Psoas muscle (tissue), 7 donors: ENCODE measurements at regions not wholly inside any gene's neighbourhood (a gene's known extent, or its start where the extent isn't known, plus 50 kb on each side); places are given as distances from the start of the nearest gene placed in this dataset.

Source experiments
- ATAC-seq, 4 donors: fragments of 200-7000 bp; cut with Tn5 transposase; one replicate each; pipeline ENCODE4 v1.9.1; 2020; ENCODE audit warnings: moderate library complexity in 3 of 4, mild to moderate bottlenecking in 2 of 4
- DNase-seq, 2 donors: peaks; one replicate each; pipeline ENCODE4 v3.0.0-alpha.2; 2020
- H3K27ac ChIP-seq: fragments of 200-600 bp; one replicate; pipeline ENCODE4 v1.8.0; 2022
- H3K27me3 ChIP-seq, 3 donors: fragments of 200-600 bp in 1 of 3; one replicate each; pipeline versions ENCODE4 v1.6.1 to v1.8.0; 2013 to 2022; ENCODE audit warnings: low read length in 2 of 3, mild to moderate bottlenecking in 2 of 3, moderate library complexity in 1 of 3; ENCODE audit not compliant: insufficient read depth in 3 of 3
- H3K36me3 ChIP-seq, 2 donors: fragments of 200-600 bp in 1 of 2; one replicate each; pipeline versions ENCODE4 v1.6.1 to v1.8.0; 2013 to 2022; ENCODE audit warnings: low read depth in 1 of 2, mild to moderate bottlenecking in 1 of 2, moderate library complexity in 1 of 2; ENCODE audit not compliant: insufficient read depth in 1 of 2
- H3K4me1 ChIP-seq: fragments of 200-600 bp; one replicate; pipeline ENCODE4 v1.8.0; 2022
- H3K4me3 ChIP-seq: fragments of 200-600 bp; one replicate; pipeline ENCODE4 v1.8.0; 2022; ENCODE audit warnings: mild to moderate bottlenecking
- H3K9me3 ChIP-seq: fragments of 200-600 bp; one replicate; pipeline ENCODE4 v1.8.0; 2022
- CTCF ChIP-seq: fragments of 200-600 bp; IDR thresholded peaks from one replicate; pipeline ENCODE4 v1.8.0; 2022; ENCODE audit warnings: antibody characterized with exemption
- WGBS, 3 donors: extraction: QIAGEN DNeasy Blood & Tissue Kit; methylation state at CpG; one replicate each; pipeline versions ENCODE4 v1.1.6 to v1.1.7; 2013; 5-methylcytosine and 5-hydroxymethylcytosine counted together
- intact Hi-C, 2 donors: fragments of 100-400 bp; cut with DNase I; formaldehyde crosslinking; loops; one replicate each; pipeline versions ENCODE4 v1.11.0 to v1.14.2; 2022
- donor health status: healthy with polysubstance abuse.
- donor health status: DM: no; HTN: no; CAD: no; lungs with moderate emphysema.
- donor health status: Bipolar disorder and iron deficiency.
- donor health status: healthy.
- donor health status: DM: yes; HTN: yes; CAD: no.
- donor health status: DM: no; HTN: no; CAD: no.
- donor health status: DM: yes; HTN: yes; CAD: no.

GRCh38 chr5:143558048-143558447 lies 154.6 kb upstream of the NR3C1 start:
- no peak for TF ChIP-seq CTCF
- Histone ChIP-seq H3K27me3 (no peaks in the 10 kb centered on the region), H3K4me3 (no peak overlapping the region), H3K36me3 (no peaks in the 10 kb centered on the region), H3K9me3 (no peaks in the 10 kb centered on the region), H3K4me1 (peaks cover 18% of the 10 kb centered on the region), H3K27ac (peak overlapping the region; percentile 71)
- WGBS, 3 donors, result 98 to 100% (median 100%) methylated on average over 1 of the region's 1 CpG
- DNase-seq (no peak), ATAC-seq (no peak)
- intact Hi-C loops, result no loop called here

- intact Hi-C loops, result no loop called here
- Histone ChIP-seq H3K36me3 (no peaks in the 10 kb centered on the region), H3K4me1 (peaks cover 18% of the 10 kb centered on the region), H3K27ac (peak overlapping the region; percentile 71), H3K27me3 (no peaks in the 10 kb centered on the region), H3K9me3 (no peaks in the 10 kb centered on the region), H3K4me3 (no peak overlapping the region)
- no peak for TF ChIP-seq CTCF
- DNase-seq, result no peak
- ATAC-seq, result peak; percentile 45 to 65 (median 59)
- 19 to 23% (median 22%) methylated on average over 3 of the region's 3 CpGs for WGBS, 3 donors
Measured at GRCh38 chr5:143557061-143557818, 153.8 kb upstream of the NR3C1 start.

GRCh38 chr5:143554918-143555477 lies 151.5 kb upstream of the NR3C1 start:
- no peaks in the 10 kb centered on the region for H3K9me3 ChIP-seq
- H3K4me3 ChIP-seq, result no peak overlapping the region
- intact Hi-C loops, result no loop called here
- TF ChIP-seq CTCF, result no peak
- no peaks in the 10 kb centered on the region for H3K27me3 ChIP-seq
- H3K27ac ChIP-seq, result peak overlapping the region; percentile 78
- WGBS, 3 donors, result 71 to 73% (median 72%) methylated on average over 4 of the region's 4 CpGs
- DNase-seq, result no peak
- peaks cover 18% of the 10 kb centered on the region for H3K4me1 ChIP-seq
- no peaks in the 10 kb centered on the region for H3K36me3 ChIP-seq
- no peak for ATAC-seq

GRCh38 chr5:143554187-143554717 lies 150.8 kb upstream of the NR3C1 start:
- no peaks in the 10 kb centered on the region for H3K27me3 ChIP-seq
- DNase-seq (no peak), ATAC-seq (peak; percentile 92 to 96 (median 94))
- no peak for TF ChIP-seq CTCF
- WGBS, 3 donors, result 33 to 45% (median 36%) methylated on average over 2 of the region's 2 CpGs
- peaks cover 18% of the 10 kb centered on the region for H3K4me1 ChIP-seq
- H3K36me3 ChIP-seq, result no peaks in the 10 kb centered on the region
- intact Hi-C loops, result no loop called here
- no peak overlapping the region for H3K4me3 ChIP-seq
- H3K27ac ChIP-seq, result peak overlapping the region; percentile 78
- H3K9me3 ChIP-seq, result no peaks in the 10 kb centered on the region
